GM19035 (cell line): ENCODE measurements at regions not wholly inside any gene's neighbourhood (a gene's known extent, or its start where the extent isn't known, plus 50 kb on each side); places are given as distances from the start of the nearest gene placed in this dataset.

Experiments used
- ATAC-seq: cut with Tn5 transposase; IDR thresholded peaks from one replicate; pipeline ENCODE4 v1.9.1; 2021; ENCODE audit not compliant: unreplicated experiment

DNA sequence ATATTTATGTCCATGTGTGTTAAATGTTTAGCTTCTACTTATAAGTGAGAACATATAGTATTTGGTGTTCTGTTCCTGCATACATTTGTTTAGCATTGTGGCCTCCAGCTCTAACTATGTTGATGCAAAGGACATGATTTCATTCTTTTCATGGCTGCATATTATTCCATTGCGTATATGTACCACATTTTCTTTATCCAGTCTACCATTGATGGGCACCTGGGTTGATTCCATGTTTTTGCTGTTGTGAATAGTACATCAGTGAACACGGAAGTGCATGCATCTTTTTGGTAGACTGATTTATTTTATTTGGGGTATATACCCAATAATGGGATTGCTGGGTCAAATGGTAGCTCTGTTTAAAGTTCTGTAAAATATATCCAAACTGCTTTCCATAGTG is 359.0 kb downstream of the SLCO4C1 start:
- no peak for ATAC-seq

DNA sequence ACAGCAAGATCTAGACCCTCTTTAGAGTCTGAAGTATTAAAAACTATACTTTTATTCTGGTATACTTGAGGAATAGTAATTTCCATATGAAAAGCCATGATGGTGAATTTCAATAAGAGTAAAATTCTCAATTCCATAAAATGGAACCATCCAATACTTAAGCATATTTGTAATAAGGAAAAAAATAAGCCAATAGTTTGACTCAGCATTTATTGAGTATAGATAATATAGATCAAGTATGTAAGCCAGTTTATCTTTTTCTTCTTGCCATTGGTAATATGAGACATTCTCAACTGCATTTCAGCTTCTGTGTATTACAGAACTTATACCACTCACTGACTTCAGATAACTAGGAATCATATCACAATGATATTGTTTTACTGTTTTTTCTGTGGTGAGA is 361.0 kb downstream of the SLCO4C1 start:
- ATAC-seq = no peak

DNA sequence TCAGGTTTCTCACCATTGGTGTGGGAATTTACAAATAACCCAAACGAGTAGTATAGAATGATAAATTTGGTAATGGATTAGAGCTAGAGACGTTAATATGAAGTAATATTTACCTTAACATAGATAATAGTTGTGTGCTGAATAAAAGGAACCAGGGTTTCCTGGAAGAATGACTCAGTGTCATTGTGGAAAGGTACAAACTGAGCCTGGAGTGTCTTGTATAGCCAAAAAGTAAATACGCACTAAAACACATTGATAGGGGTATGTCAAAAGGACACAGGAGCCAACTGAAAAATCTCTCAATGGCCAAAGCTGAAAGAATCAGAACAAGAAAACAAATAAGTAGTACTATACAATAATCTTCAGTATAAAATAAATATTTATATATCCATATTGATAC is 363.5 kb downstream of the SLCO4C1 start:
- ATAC-seq = no peak

DNA sequence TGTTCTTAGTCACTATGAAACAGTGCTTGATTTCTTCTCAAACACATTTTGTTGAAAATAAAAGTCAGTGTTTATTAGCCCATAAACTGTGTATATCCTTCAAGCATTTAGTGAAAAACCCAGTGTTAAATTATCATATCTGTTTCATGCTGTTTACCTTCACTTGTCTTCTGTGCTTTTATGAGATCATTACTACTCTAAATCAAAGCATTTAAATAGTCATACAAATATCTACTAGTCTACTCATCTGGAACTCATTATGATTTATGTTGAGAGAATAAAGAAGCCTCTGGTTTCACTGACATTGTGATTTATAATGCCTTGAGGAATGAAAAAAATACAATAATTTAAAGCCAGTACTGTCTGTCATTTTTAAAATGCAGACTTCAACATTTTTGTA is 366.5 kb downstream of the SLCO4C1 start:
- no peak for ATAC-seq

DNA sequence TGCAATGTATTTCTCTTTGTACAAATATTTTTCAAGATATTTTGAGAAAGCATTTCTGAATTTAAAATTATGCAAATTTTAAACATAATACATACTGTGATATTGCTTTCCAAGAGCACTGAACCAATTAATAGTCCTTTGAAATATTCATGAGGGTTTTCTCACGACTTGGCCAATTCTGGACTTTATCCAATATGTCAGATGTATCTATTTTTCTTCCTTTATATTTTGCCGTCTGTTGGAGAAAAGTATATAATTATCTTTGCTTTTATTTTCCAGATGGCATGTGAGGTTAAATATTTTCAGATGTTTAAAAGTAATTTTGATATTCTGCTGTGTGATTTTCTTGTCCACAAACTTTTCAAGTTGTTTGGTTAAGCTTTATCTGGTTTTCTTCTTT is 378.9 kb downstream of the SLCO4C1 start:
- ATAC-seq = no peak

DNA sequence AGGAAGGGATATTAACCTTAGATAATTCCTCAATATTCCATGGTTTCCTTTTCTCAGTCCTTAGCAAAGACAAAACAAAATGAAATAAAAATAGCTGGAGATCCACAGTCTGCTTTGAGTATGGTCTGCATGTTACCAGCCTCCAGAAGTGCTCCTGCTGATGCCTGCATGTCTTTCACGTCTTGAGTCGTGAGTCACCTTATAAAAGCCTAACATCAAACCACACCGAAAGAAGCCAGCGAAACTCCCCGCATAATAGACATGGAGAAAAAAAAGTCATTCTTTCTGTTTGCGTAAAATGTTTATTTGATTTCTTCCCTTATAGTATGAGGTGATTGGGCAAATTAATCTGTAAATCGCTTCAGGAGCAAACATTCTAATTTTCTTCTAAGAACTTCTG is 380.5 kb downstream of the SLCO4C1 start:
- no peak for ATAC-seq

DNA sequence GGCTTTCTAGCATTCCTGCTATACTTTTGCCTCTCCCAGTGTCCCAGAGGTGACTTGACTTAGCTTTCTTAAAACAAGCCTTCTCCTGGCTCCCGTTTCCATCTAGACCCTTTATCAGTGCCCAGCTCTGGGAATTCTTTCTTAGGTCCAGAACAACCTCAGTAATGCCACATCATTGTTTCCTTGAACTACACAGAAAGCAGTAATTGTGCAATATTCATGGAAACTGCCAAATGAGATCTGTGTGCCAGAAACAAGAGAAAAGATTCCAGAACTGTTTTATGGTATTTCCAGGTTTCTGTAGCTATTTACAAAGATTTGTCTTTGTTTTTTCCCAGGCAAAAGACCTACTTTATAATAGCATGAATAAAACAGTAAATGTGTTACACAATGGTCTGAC is 391.3 kb downstream of the SLCO4C1 start:
- no peak for ATAC-seq

DNA sequence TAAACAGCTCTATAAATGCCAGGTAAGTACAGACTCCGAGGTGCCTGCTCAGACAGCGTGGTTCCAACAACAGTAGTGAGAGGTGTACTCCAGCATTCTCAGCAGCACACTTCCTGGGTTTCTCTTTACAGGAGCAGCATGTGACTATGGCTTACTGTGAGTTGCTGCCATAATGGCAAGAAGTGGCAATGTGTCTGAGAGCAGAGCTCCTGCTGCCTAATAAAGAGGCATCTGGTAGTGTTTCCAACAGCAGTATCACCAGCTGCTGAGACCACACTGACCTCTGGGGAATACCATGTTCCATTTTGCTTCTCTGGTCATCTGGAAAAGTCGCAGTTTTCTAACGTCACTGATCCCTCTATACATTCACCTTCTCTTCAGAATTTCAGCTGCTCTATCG is 398.2 kb downstream of the SLCO4C1 start:
- ATAC-seq = no peak

DNA sequence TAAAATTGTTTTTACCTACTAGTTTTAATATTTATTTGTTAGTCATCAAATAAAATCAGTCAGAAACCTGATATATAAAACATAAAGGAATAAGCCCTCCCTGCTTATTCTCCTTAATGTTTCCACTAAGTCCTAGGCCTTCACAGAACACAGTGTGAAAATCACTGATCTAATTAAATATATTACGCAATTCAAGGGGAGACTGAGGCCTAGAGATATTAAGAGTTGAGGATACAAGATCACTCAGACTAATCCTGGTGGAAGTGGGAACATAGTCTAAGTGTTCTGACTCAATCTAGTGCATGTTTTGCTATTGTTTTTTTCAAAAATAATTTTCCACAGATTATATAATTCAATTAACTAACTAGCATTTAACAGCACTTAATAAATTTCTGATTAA is 401.1 kb downstream of the SLCO4C1 start:
- ATAC-seq = no peak

DNA sequence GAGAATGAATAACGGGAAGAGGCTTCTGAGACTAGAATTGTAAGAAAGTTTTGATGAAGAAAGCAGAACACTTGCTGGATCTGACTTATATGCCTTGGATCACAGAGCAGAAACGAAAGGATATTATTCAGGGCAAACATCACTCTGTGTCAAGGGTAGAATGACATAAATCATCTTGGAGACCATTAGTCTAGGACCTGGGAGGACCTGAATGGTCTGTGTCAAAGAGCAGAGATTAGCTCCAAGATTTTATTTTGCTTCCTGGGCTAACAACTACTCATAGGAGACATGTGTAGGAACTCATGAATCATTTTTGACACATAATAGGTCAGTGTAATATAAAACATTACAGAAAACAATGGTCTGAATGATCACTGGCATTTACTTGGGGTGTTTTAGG is 417.9 kb downstream of the SLCO4C1 start:
- no peak for ATAC-seq

DNA sequence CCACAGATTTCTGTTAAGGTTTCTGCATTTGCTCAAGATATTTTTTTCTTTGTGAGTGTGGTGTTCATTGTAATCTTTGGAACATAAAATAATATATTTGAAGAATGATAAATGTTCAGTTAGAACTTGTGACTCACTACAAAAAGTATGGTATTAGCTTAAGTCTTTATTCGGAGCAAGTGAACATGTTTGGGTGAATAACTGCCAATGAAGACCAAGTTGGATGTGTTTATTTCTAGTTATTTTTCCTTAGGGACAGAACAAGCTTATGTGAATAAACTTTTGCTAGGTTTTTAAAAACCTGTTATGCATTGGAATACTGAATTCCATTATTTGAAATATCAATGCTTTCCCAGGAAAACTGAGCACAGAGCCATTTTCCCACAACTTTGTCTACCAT is 418.6 kb downstream of the SLCO4C1 start:
- no peak for ATAC-seq

DNA sequence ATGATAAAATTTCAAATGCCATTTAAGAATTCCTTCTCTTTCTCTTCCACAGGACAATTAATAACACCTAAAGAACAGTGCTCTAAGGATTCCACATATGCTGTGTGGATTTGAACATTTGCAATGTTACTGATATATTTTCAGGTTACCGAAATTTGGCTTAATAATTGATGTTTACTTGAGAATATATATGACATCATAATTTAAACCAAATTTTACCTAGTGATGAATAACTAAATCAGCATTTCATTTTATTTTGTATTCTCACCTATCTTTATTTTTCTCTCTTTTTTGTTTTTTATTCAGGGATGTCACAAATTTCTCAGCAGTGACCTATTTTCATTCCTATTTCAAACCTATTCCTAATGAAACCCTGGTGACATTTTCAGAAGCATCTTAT is 429.6 kb downstream of the SLCO4C1 start:
- ATAC-seq = no peak

DNA sequence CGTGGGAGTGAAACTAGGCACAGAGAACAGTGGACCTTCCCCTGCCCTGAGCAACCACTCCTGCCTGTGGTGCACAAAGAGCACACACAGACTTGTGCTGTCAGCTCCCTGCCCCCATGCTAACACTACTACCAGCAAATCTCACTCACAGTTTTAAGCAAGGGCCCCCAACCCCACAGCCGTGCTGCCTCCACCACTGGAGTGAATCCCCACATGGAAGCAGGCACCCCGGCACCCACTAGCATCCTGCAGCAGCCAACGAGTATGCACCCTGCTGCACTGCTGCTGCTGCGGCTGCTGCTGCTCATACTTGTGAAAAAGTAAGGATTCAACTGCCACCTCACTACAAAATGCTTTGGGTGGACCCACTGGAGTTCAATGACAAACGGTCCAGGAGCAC is 435.5 kb downstream of the SLCO4C1 start:
- no peak for ATAC-seq

DNA sequence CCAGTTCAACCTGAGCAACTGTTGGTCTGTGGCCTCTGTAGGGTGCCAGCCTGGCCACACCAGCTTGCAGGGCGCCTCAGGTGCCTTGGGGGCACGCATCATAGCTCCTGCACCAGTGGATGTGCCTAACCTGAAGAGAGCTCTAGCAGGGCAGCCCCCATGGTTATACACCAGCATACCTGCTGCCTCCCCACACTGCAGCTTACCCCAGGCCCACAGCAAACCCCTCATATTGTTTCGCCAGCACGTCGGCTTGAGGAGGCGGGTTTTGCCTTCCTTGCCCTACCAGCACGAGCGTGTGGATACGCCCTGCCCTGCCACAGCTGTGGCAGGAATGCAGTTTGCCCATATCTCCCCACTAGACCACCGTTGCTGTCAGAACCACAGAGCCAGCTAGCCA is 435.9 kb downstream of the SLCO4C1 start:
- ATAC-seq = no peak

DNA sequence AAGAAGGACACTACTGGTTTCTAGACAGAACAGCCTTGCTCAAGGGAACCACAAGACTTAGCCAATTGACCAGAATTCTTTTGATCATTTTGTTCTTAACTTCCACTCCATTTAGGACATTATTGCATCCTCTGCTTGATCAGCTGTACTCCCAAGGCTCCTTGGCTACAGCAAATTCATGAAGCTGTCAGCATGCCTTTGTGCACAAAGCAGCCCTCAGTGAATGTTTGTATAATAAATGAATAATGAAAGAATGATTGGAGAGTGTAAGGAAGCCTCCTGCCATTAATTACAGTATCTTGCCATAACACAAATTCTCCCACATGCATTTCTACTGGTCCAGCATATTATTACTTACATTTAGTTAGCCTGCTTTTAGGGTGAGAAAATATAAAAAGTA is 449.6 kb downstream of the SLCO4C1 start:
- no peak for ATAC-seq

DNA sequence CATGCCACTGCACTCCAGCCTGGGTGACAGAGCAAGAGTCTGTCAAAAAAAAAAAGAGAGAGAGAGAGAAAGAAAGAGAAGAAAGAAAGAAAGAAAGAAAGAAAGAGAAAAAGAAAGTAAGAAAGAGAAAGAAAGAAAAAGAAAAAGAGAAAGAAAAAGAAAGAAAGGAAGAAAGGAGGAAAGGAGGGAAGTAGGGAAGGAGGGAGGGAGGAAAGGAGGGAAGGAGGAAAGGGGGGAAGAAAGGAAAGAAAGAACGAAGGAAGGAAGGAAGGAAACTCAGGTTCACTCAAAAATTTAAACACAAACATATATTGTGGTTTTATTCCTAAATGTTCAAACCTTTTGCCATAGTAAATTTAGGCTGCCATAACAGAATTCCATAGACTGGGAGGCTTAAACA is 453.0 kb downstream of the SLCO4C1 start:
- no peak for ATAC-seq

DNA sequence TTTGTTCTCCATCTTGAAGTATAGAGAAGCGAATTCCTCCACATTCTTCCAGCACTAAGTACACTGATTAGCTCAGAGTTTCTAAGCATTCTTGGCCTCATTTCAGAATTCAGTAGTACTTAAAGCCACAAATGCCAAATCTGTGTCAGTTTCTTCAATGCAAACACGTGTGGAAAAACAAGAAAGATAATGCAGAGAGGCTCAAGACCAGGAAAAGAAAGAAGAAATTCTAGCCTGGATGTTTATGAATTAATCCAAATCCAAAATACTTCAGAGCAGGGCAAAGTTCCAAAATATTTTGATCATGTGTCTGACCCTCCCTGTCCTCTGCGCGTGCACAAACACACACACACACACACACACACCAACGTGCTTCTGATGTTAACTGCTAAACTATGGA is 457.6 kb downstream of the SLCO4C1 start:
- ATAC-seq = no peak

DNA sequence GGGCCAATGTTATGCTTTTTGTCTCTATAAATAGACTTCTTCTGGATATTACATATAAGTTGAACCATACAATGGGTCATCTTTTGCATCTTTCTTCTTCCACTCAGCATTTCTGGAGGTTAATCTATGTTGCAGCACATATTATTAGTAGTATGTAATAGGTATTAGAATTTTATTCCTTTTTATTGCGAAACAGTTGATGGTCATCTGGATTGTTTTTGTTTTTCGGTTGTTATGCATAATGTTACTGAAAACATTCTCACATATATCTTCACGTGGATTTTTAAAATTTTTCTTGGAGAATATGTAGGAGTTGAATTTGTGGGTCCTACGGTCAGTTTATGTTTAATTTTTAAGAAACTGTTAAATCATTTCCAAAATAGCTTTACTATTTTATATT is 466.8 kb downstream of the SLCO4C1 start:
- no peak for ATAC-seq

DNA sequence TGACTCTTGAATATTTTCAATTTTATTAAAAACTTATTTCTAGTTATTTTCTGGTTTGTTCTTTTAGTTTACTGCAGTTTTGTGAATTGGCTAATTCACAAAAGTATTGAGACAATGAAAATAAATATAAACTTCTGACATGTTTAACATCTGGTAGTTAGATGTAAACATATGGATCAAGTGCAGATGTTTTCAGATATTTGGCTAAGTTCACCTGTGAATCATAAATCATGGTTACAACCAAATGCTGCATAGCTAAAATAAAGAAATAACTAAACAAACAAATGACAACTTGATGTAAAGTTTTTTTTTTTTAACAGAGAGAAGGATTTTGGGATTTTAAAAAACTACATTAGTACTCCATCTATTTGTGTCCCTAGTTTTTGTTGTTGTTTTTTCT is 484.6 kb downstream of the SLCO4C1 start:
- ATAC-seq = no peak

DNA sequence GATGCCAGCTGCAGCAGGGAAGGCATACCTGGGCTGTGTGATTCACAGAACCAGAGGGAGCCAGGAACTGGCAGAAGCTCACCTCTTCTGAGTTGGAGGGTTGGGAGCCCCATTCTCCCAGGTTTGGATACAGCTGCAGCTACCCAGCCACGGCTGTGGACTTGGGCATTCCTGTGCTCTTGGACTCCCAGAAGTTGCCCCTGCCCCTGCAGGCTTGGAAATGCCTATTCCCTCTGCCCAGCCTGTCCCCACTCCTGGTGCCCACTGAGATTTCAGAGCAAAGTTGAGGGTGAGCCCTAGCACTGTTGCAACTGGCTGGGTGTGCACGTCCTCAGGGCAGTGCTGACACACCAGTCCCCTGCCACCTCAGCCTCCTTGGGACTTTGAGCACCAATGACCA is 489.7 kb downstream of the SLCO4C1 start:
- no peak for ATAC-seq

DNA sequence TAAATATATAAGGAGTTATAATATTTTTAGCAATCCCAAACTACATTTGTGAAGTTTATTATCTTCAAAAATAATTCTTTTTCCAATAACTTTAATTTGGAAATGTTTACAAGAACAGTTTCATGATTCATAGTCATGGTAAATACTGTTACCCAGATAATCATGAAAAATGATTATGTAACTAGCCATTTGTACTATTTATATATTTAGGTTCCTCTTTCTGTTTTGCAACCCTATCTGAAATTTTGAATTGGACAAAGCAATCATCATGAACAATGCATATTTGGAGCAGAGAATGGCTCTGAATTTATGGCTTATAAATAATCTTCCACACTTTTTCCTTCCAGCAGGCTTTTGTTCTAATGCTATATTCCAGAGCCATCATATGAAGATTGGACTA is 499.7 kb downstream of the SLCO4C1 start:
- ATAC-seq = no peak

DNA sequence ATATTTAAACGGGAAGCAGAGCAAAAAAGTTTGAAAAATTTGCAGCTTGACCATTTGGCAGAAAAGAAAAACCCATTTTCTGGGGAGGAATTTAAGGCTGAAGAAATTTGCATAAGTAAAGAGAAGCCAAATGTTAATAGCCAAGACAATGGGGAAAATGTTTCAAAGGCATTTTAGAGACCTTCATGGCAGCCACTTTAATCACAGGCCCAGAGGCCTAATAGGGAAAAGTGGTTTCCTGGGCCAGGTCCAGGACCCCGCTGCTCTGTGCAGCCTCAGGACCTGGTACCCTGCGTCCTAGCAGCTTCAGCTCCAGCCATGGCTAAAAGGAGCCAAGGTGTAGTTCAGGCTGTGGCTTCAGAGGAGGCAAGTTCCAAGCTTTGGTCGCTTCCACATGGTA is 507.3 kb downstream of the SLCO4C1 start:
- no peak for ATAC-seq

DNA sequence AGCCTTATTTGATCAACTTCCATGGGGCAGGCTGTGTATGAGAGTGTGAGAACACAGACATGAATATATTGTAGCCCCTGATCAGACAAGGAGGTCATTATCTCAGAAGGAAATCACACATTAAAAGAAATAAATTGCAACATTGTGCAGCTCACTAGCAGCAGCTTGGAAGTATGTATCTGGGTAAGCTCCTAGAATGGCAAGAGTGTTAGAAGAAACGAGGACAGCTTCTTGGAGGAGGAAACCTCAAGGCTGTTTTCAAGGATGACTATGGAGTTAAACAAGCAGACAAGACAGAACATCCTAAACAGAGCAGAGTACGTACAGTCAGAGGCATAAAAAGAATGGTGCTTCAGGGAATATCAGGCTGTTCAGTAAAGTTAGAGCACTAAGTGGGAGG is 511.0 kb downstream of the SLCO4C1 start:
- no peak for ATAC-seq
